Heart left ventricle (tissue), 13 donors: ENCODE measurements at regions not wholly inside any gene's neighbourhood (a gene's known extent, or its start where the extent isn't known, plus 50 kb on each side); places are given as distances from the start of the nearest gene placed in this dataset.
"Not testable (repeated sequence)": the region's sequence is repeated elsewhere in the genome, so short reads cannot be mapped to it uniquely, and the experiment has no call there.

Source experiments
- CTCF ChIP-seq, 12 donors: fragments of 200-600 bp; sonication (generic) in 4 of 12; IDR thresholded peaks; one replicate each; pipeline versions ENCODE4 v1.5.0 to v1.8.0; 2018 to 2022; ENCODE audit warnings: antibody characterized with exemption in 12 of 12, mild to moderate bottlenecking in 5 of 12
- POLR2A ChIP-seq, 2 donors: fragments of 450-650 bp; IDR thresholded peaks; one replicate each; pipeline ENCODE4 v1.6.1; 2017; ENCODE audit warnings: antibody characterized with exemption in 2 of 2, mild to moderate bottlenecking in 2 of 2, moderate library complexity in 2 of 2
- donor health status: ischemic (EF 13 %, LVEDD 7.1; RV severe dilation, severe dysfunction).
- donor health status: DM: no; HTN: yes; CAD: no.
- donor health status: DM: no; HTN: no; CAD: no.
- donor health status: ischemic (EF 25% LVEDD 6.9; RV normal size, moderate dysfunction).
- donor health status: ischemic (EF 25% LVEDD 5.7; RV mildly dilated, moderate dysfunction).
- donor health status: ischemic (EF 35%, LVEDD 5.7; RV mildly dilated, moderate dysfunction).
- donor health status: nonischemic (EF 11% LVEDD 7.7; RV severe dilation, severe dysfunction).
- donor health status: DM: yes; HTN: yes; CAD: no.
- donor health status: PGD.
- donor health status: ischemic (EF 29% LVEDD 5.4; RV normal size, mild dysfunction).
- donor health status: nonischemic (EF 23%, LVEDD 6.1; RV moderate dilation, normal function).

GRCh38 chr11:96585944-96586880 lies 196.4 kb downstream of the JRKL start:
- TF ChIP-seq CTCF, POLR2A (IDR thresholded peaks at IDR 0.05): not testable (repeated sequence)
